ENCODE measurements at regions not wholly inside any gene's neighbourhood (a gene's known extent, or its start where the extent isn't known, plus 50 kb on each side); places are given as distances from the start of the nearest gene placed in this dataset.
A peak's percentile ranks its signal among the peaks of the same experiment; 100 is the strongest.

- H3K36me3 Mint-ChIP-seq (ENCODE audit: low read depth), result no peaks in the 10 kb centered on the region
- DNase-seq (ENCODE audit: low spot score) (peak; percentile 16), ATAC-seq (peak; percentile 61)
- H3K9me2 ChIP-seq (ENCODE audit: insufficient read depth), result no peaks in the 10 kb centered on the region
- peaks cover 6% of the 10 kb centered on the region; the same call in 1 of the 3 replicates for H3K9me3 Mint-ChIP-seq
- H3K36me3 ChIP-seq (ENCODE audit: insufficient read depth), result no peaks in the 10 kb centered on the region
- no peak overlapping the region for H3K4me2 ChIP-seq
- no peak overlapping the region for H3K4me3 Mint-ChIP-seq
- H3F3A ChIP-seq (replicated peaks; ENCODE audit: low read depth), result no peaks in the 10 kb centered on the region
- H3K4me3 ChIP-seq, result no peak overlapping the region
- H3K27me3 ChIP-seq (ENCODE audit: insufficient read depth), result no peaks in the 10 kb centered on the region
- peaks cover 4% of the 10 kb centered on the region; the same call in 2 of the 3 replicates for H3K4me1 Mint-ChIP-seq
- H3K79me2 ChIP-seq (replicated peaks; ENCODE audit: insufficient read depth), result no peaks in the 10 kb centered on the region
- TF ChIP-seq ZNF114 (CRISPR knock-in tag; IDR thresholded peaks at IDR 0.05) (no peak), ZNF331 (CRISPR knock-in tag; IDR thresholded peaks at IDR 0.05; ENCODE audit: low read depth) (no peak), NANOG (IDR thresholded peaks at IDR 0.05; ENCODE audit: borderline replicate concordance) (no peak), ZNF462 (CRISPR knock-in tag; IDR thresholded peaks at IDR 0.05) (no peak), CREB1 (CRISPR knock-in tag; IDR thresholded peaks at IDR 0.05; ENCODE audit: low read depth) (no peak), EZH2phosphoT487 (IDR thresholded peaks at IDR 0.05; ENCODE audit: unreplicated experiment) (no peak), ETS1 (IDR thresholded peaks at IDR 0.05) (no peak), CTCF (conservative IDR thresholded peaks at IDR 0.05; ENCODE audit: low read depth in 2 of 2) (no peak), POLR2AphosphoS5 (IDR thresholded peaks at IDR 0.05; ENCODE audit: low read depth) (no peak)
- peaks cover 3% of the 10 kb centered on the region for H3K27me3 Mint-ChIP-seq (ENCODE audit: insufficient read depth, low read depth, poor library complexity)
- no peak overlapping the region for H3K27ac ChIP-seq (ENCODE audit: low read depth)
- no peaks in the 10 kb centered on the region for H4K20me1 ChIP-seq (replicated peaks; ENCODE audit: insufficient read depth)
- H3K4me1 ChIP-seq (ENCODE audit: insufficient read depth), result no peaks in the 10 kb centered on the region; the same call in 1 of the 2 replicates
- no peak overlapping the region for H3K27ac Mint-ChIP-seq
- H2AFZ ChIP-seq, result peak overlapping the region; percentile 52; the same call in 1 of the 2 replicates
Measured at GRCh38 chr2:15693926-15694588, 102.4 kb downstream of the DDX1 start.

All from GM23338 (cell line).